HFF-Myc (cell line): ENCODE measurements at regions not wholly inside any gene's neighbourhood (a gene's known extent, or its start where the extent isn't known, plus 50 kb on each side); places are given as distances from the start of the nearest gene placed in this dataset.

Source experiments
- DNase-seq: peaks from one replicate; pipeline ENCODE4 v3.0.0-alpha.2; 2011; ENCODE audit warnings: low read depth; ENCODE audit errors: extremely low read depth
- H3K4me3 ChIP-seq: replicated peaks from 2 replicates; pipeline ENCODE4 v1.5.1; 2011; ENCODE audit warnings: low read depth, mild to moderate bottlenecking, control low read depth, low read length
- TF ChIP-seq, protein P1 (sequence below): IDR thresholded peaks from 2 replicates; pipeline ENCODE4 v1.5.1; 2012; ENCODE audit warnings: mild to moderate bottlenecking, low read depth, low read length, control low read depth; ENCODE audit errors: missing control alignments

DNA sequence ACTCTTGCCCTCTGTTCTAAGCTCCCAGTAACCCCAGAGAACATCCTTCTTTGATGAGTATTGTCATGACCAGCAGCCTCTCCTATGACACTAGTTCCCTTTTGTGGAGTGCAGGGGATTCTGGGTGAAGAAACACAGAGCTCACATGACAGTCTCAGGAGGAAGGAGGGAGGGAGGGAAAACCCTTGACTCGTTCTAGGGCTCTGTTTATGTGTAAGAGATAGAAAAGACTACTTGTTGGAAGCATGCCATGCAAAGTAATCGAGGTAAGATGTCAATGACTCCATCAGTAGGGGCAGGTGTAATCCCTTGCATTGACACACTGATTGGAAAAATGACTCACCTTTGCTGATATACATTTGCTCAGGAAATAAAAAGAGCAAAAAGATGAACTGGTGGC lies 190.2 kb upstream of the ELL2 start:
- TF ChIP-seq, protein P1, sequence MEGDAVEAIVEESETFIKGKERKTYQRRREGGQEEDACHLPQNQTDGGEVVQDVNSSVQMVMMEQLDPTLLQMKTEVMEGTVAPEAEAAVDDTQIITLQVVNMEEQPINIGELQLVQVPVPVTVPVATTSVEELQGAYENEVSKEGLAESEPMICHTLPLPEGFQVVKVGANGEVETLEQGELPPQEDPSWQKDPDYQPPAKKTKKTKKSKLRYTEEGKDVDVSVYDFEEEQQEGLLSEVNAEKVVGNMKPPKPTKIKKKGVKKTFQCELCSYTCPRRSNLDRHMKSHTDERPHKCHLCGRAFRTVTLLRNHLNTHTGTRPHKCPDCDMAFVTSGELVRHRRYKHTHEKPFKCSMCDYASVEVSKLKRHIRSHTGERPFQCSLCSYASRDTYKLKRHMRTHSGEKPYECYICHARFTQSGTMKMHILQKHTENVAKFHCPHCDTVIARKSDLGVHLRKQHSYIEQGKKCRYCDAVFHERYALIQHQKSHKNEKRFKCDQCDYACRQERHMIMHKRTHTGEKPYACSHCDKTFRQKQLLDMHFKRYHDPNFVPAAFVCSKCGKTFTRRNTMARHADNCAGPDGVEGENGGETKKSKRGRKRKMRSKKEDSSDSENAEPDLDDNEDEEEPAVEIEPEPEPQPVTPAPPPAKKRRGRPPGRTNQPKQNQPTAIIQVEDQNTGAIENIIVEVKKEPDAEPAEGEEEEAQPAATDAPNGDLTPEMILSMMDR, result no peak
- DNase-seq, result no peak
- H3K4me3 ChIP-seq, result no peak overlapping the region

DNA sequence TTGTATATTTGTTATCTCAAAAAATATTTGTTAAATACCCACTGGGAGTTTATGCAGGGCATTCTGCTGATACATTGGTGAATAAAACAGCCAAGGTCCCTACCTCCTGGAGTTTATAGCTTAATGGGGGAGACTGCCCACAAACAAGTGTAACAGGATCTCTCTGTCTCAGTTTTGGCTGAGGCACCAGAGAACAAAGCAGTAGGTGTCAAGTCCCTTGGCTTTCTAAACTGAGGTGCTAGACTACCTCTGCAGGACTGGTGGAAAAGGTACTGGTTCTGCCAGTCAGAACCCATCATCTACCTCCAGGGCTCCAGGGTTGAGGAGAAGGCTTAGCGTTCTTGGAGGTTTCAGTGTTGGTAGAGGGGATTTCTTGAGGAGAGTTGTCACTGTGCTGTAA lies 188.4 kb upstream of the ELL2 start:
- TF ChIP-seq, protein P1, result no peak
- no peak overlapping the region for H3K4me3 ChIP-seq
- DNase-seq, result no peak

DNA sequence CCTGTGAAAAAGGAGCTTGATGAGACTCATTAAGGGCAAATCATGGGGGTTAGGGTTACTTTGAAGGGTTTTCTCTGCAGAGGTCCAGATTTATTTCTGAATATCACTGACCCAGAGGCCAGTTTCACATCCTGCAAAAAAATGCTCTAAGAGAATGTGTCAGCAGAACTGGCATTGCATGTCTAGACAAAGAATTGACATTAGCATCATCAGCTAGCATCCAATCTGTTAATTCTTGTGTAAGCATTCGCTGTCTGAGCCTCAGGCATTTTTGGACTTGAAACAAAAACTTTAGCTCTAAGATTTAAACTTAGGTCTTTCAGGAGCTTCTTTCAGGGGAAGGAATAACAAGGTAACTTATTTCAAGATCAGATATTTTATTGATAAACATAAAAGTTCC lies 187.9 kb upstream of the ELL2 start:
- no peak overlapping the region for H3K4me3 ChIP-seq
- TF ChIP-seq, protein P1, result no peak
- no peak for DNase-seq

DNA sequence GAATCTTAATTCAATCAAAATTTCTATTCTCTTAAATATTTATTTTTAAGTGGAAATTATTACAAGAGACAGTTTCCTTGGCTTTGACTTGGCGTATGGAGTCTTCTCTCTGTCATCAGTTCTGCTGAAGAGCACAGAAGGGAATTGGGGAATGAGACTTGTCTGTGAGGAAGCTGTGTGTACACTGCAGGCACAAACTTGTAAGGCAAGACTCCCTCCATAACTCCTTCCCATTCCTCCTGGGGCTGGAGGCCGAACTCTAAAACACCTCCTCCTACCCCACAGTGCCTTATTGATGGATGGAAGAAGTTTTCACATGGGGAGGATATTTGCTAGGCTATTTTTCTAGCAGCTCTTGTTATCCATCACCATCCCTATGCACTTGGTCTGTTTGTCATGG lies 187.4 kb upstream of the ELL2 start:
- TF ChIP-seq, protein P1, result no peak
- H3K4me3 ChIP-seq, result no peak overlapping the region
- no peak for DNase-seq

DNA sequence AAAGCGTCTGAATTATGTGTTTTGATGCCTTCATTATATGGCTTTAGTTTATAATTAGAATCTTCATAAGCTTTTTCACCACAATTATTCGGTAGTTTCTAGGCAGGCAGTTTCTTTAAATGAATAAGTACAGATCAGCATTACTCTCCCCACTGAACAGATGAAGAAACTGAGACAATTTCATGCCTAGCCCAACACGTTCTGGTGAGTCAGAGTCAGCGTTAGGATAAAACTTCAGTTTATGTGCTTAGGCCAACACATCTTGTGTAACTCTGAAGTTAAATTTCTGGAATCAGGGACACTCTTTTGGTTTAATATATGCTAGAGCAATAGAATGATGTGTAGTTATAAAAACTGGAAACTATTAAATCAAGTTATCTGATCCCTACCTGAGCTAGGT lies 186.7 kb upstream of the ELL2 start:
- TF ChIP-seq, protein P1, result no peak
- no peak for DNase-seq
- H3K4me3 ChIP-seq, result no peak overlapping the region

DNA sequence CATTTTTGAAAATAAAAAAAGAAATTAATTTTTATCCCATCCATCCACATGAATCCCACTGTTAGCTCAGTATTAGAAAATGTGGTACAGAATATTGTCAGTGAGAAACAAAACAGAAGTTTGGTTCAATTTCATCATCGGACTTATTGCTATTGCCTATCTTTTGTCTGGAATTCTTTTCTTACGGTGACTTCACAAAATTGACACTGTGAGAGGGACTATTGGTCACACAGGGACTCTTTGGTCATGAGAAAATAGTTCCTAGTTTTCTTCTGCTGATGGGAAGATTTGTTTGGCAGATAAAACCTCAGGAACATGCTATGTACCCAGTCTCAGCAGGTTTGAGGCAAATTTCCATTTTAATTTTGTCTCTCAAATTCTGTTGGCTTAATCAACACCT lies 186.2 kb upstream of the ELL2 start:
- no peak for DNase-seq
- TF ChIP-seq, protein P1, result no peak

DNA sequence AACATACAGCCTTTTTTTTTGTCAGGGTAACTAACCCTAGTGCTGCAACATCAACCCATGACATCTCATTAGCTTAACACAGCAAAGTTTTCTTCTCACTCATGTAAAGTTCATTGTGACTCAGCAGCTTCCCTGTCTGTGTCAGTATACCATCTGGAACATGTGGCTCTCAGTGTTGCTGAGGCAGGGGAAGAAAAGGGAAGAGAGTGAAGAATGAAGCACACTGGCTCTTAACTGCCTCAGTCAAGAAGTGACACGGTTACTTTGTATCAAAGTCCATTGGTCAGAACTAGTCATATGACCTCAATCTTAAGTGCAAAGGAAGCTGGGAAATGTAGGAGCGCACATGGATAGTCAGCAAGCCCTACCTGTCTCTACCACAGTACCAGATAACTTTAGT lies 185.0 kb upstream of the ELL2 start:
- TF ChIP-seq, protein P1, result no peak
- H3K4me3 ChIP-seq, result no peak overlapping the region
- DNase-seq, result peak; percentile 88

More for the DNA sequence above, 186.2 kb upstream of the ELL2 start:
- no peak overlapping the region for H3K4me3 ChIP-seq
